ENCODE measurements at regions not wholly inside any gene's neighbourhood (a gene's known extent, or its start where the extent isn't known, plus 50 kb on each side); places are given as distances from the start of the nearest gene placed in this dataset.

GRCh38 chr2:39519886-39520285, 82.8 kb upstream of the MAP4K3 start:
- H3K4me2 ChIP-seq (ENCODE audit: low read length), result no peak overlapping the region
- H3K27ac ChIP-seq (ENCODE audit: low read depth, low read length, poor library complexity, severe bottlenecking), result no peak overlapping the region
- H3K9me2 ChIP-seq (ENCODE audit: insufficient read depth, low read length), result no peaks in the 10 kb centered on the region
- ChIA-PET CTCF (ENCODE audit: unreplicated experiment) (no interaction called here), POLR2A (no interaction called here)
- no peak overlapping the region for H3K4me3 ChIP-seq (ENCODE audit: low read depth, low read length, poor library complexity, severe bottlenecking)
- no peak for DNase-seq (ENCODE audit: low spot score)
- no peaks in the 10 kb centered on the region; the same call in 1 of the 2 replicates for H3K36me3 ChIP-seq (ENCODE audit: insufficient read depth, low read length)
- H3K79me2 ChIP-seq (ENCODE audit: insufficient read depth, low read depth, low read length), result no peaks in the 10 kb centered on the region
- TF ChIP-seq EZH2phosphoT487 (IDR thresholded peaks at IDR 0.05; ENCODE audit: borderline replicate concordance, low read depth, low read length), result no peak
- intact Hi-C loops (cut with micrococcal nuclease; ENCODE audit: unreplicated experiment), result no loop called here
- no peaks in the 10 kb centered on the region for H4K20me1 ChIP-seq (ENCODE audit: insufficient read depth, low read length)
- no peak overlapping the region for H2AFZ ChIP-seq (ENCODE audit: low read length)
- peaks cover 27% of the 10 kb centered on the region for H3K9me3 ChIP-seq (ENCODE audit: low read length)
- no TSS peak for BruUV-seq (replicated peaks)
- no peaks in the 10 kb centered on the region for H3K4me1 ChIP-seq (ENCODE audit: insufficient read depth, low read length, poor library complexity, severe bottlenecking)

GRCh38 chr2:39521876-39522517, 84.9 kb upstream of the MAP4K3 start:
- POLR2A ChIA-PET, result no interaction called here

GRCh38 chr2:39522518-39522877, 85.4 kb upstream of the MAP4K3 start:
- intact Hi-C loops (cut with micrococcal nuclease; ENCODE audit: unreplicated experiment), result no loop called here

More at GRCh38 chr2:39521876-39522517, 84.9 kb upstream of the MAP4K3 start:
- BruUV-seq (replicated peaks), result no TSS peak
- no peaks in the 10 kb centered on the region for H4K20me1 ChIP-seq (ENCODE audit: insufficient read depth, low read length)
- TF ChIP-seq CTCF (conservative IDR thresholded peaks at IDR 0.05; ENCODE audit: low read length) (no peak), EZH2phosphoT487 (IDR thresholded peaks at IDR 0.05; ENCODE audit: borderline replicate concordance, low read depth, low read length) (no peak)
- no peak overlapping the region for H3K27ac ChIP-seq (ENCODE audit: low read depth, low read length, poor library complexity, severe bottlenecking)
- H3K9me2 ChIP-seq (ENCODE audit: insufficient read depth, low read length), result no peaks in the 10 kb centered on the region
- no peaks in the 10 kb centered on the region; the same call in 1 of the 2 replicates for H3K36me3 ChIP-seq (ENCODE audit: insufficient read depth, low read length)
- no peak overlapping the region for H2AFZ ChIP-seq (ENCODE audit: low read length)
- intact Hi-C loops (cut with micrococcal nuclease; ENCODE audit: unreplicated experiment), result no loop called here
- peaks cover 27% of the 10 kb centered on the region for H3K9me3 ChIP-seq (ENCODE audit: low read length)
- no peak overlapping the region for H3K4me2 ChIP-seq (ENCODE audit: low read length)
- H3K79me2 ChIP-seq (ENCODE audit: insufficient read depth, low read depth, low read length), result no peaks in the 10 kb centered on the region
- no peak overlapping the region for H3K4me3 ChIP-seq (ENCODE audit: low read depth, low read length, poor library complexity, severe bottlenecking)
- H3K4me1 ChIP-seq (ENCODE audit: insufficient read depth, low read length, poor library complexity, severe bottlenecking), result peaks cover 17% of the 10 kb centered on the region
- CTCF ChIA-PET (ENCODE audit: unreplicated experiment), result no interaction called here
- no peak for DNase-seq (ENCODE audit: low spot score)

More at GRCh38 chr2:39522518-39522877, 85.4 kb upstream of the MAP4K3 start:
- no peak overlapping the region for H2AFZ ChIP-seq (ENCODE audit: low read length)
- ChIA-PET POLR2A (no interaction called here), CTCF (ENCODE audit: unreplicated experiment) (no interaction called here)
- H3K4me3 ChIP-seq (ENCODE audit: low read depth, low read length, poor library complexity, severe bottlenecking), result no peak overlapping the region
- no peak overlapping the region for H3K27ac ChIP-seq (ENCODE audit: low read depth, low read length, poor library complexity, severe bottlenecking)
- TF ChIP-seq CTCF (conservative IDR thresholded peaks at IDR 0.05; ENCODE audit: low read length) (no peak), EZH2phosphoT487 (IDR thresholded peaks at IDR 0.05; ENCODE audit: borderline replicate concordance, low read depth, low read length) (no peak)
- no TSS peak for BruUV-seq (replicated peaks)
- no peaks in the 10 kb centered on the region for H3K9me2 ChIP-seq (ENCODE audit: insufficient read depth, low read length)
- no peaks in the 10 kb centered on the region for H4K20me1 ChIP-seq (ENCODE audit: insufficient read depth, low read length)
- H3K4me2 ChIP-seq (ENCODE audit: low read length), result no peak overlapping the region
- no peaks in the 10 kb centered on the region for H3K79me2 ChIP-seq (ENCODE audit: insufficient read depth, low read depth, low read length)
- H3K36me3 ChIP-seq (ENCODE audit: insufficient read depth, low read length), result no peaks in the 10 kb centered on the region; the same call in 1 of the 2 replicates
- peaks cover 19% of the 10 kb centered on the region for H3K4me1 ChIP-seq (ENCODE audit: insufficient read depth, low read length, poor library complexity, severe bottlenecking)
- peaks cover 27% of the 10 kb centered on the region for H3K9me3 ChIP-seq (ENCODE audit: low read length)
- no peak for DNase-seq (ENCODE audit: low spot score)
